ENCODE measurements at regions not wholly inside any gene's neighbourhood (a gene's known extent, or its start where the extent isn't known, plus 50 kb on each side); places are given as distances from the start of the nearest gene placed in this dataset.

DNA sequence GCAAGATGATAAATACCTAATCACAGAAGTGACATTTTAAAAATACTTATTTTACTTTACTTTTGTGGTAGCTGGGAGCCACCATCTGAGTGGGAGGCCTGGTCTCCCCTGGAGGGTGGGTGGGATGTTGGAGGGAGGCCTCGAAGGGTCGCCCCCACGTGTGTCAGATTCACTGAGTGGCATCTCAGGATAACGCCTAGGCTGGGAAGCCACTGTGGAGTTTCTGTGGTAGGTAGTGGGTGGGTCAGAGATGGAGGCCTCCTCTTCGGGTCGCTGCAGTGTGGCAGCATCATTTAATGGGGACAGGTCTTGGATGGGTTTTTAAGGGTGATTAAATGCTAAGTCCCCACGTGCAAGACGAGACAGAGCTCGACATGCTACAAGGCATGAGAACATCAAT is 1154.8 kb upstream of the CDH18 start:
- TF ChIP-seq, protein P1, sequence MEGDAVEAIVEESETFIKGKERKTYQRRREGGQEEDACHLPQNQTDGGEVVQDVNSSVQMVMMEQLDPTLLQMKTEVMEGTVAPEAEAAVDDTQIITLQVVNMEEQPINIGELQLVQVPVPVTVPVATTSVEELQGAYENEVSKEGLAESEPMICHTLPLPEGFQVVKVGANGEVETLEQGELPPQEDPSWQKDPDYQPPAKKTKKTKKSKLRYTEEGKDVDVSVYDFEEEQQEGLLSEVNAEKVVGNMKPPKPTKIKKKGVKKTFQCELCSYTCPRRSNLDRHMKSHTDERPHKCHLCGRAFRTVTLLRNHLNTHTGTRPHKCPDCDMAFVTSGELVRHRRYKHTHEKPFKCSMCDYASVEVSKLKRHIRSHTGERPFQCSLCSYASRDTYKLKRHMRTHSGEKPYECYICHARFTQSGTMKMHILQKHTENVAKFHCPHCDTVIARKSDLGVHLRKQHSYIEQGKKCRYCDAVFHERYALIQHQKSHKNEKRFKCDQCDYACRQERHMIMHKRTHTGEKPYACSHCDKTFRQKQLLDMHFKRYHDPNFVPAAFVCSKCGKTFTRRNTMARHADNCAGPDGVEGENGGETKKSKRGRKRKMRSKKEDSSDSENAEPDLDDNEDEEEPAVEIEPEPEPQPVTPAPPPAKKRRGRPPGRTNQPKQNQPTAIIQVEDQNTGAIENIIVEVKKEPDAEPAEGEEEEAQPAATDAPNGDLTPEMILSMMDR (IDR thresholded peaks at IDR 0.05): no peak
- no peak for TF ChIP-seq POLR2A (IDR thresholded peaks at IDR 0.05)

Data from stomach (tissue), 4 donors.